Esophagus muscularis mucosa (tissue), 4 donors: ENCODE measurements at regions not wholly inside any gene's neighbourhood (a gene's known extent, or its start where the extent isn't known, plus 50 kb on each side); places are given as distances from the start of the nearest gene placed in this dataset.

ENCODE experiments used
- DNase-seq: peaks from one replicate; pipeline ENCODE4 v3.0.0-alpha.2; 2017; ENCODE audit errors: extremely low spot score
- H3K27ac ChIP-seq, 4 donors: fragments of 200-600 bp; sonication (generic); replicated peaks in 1 of 4; 1 replicate in 3 of 4; 2 replicates in 1 of 4; pipeline ENCODE4 v1.5.1; 2016 to 2019; ENCODE audit warnings: mild to moderate bottlenecking in 1 of 4
- H3K27me3 ChIP-seq, 4 donors: fragments of 200-600 bp; sonication (generic); one replicate each; pipeline versions ENCODE4 v1.5.1 to v1.6.0; 2016 to 2019
- H3K36me3 ChIP-seq, 4 donors: fragments of 200-600 bp; sonication (generic); one replicate each; pipeline ENCODE4 v1.5.1; 2016 to 2019
- H3K4me1 ChIP-seq, 4 donors: fragments of 200-600 bp; sonication (generic); one replicate each; pipeline ENCODE4 v1.5.1; 2016 to 2019
- H3K4me3 ChIP-seq, 4 donors: fragments of 200-600 bp; sonication (generic); 1 replicate in 2 of 4; 2 replicates in 2 of 4; pipeline ENCODE4 v1.5.1; 2016 to 2019; ENCODE audit warnings: mild to moderate bottlenecking in 4 of 4, moderate library complexity in 1 of 4
- H3K9me3 ChIP-seq, 4 donors: fragments of 200-600 bp; sonication (generic); 1 replicate in 3 of 4; 2 replicates in 1 of 4; pipeline ENCODE4 v1.5.1; 2016 to 2019
- EP300 ChIP-seq: sonication (generic); formaldehyde crosslinking; IDR thresholded peaks from one replicate; pipeline ENCODE4 v1.6.1; 2017; ENCODE audit warnings: antibody characterized with exemption
- POLR2A ChIP-seq: fragments of 450-650 bp; IDR thresholded peaks from one replicate; pipeline ENCODE4 v1.6.1; 2017; ENCODE audit warnings: antibody characterized with exemption, moderate library complexity, mild to moderate bottlenecking, low read depth
- POLR2AphosphoS5 ChIP-seq, 2 donors: sonication (generic); formaldehyde crosslinking; IDR thresholded peaks; one replicate each; pipeline ENCODE4 v1.6.1; 2017; ENCODE audit warnings: antibody characterized with exemption in 2 of 2
- WGBS: methylation state at CpG from one replicate; pipeline ENCODE4 v1.1.5; 2018; 5-methylcytosine and 5-hydroxymethylcytosine counted together
- intact Hi-C: fragments of 100-400 bp; cut with DNase I; formaldehyde crosslinking; loops from one replicate; pipeline ENCODE4 v1.15.1; 2023
- TF ChIP-seq, protein P1 (sequence below), 3 experiments: fragments of 200-600 bp in 2 of 3; fragments of 450-650 bp in 1 of 3; sonication (generic) in 2 of 3; IDR thresholded peaks; one replicate each; pipeline ENCODE4 v1.5.1; 2017 to 2019; ENCODE audit warnings: antibody characterized with exemption in 3 of 3, mild to moderate bottlenecking in 2 of 3, moderate library complexity in 1 of 3

DNA sequence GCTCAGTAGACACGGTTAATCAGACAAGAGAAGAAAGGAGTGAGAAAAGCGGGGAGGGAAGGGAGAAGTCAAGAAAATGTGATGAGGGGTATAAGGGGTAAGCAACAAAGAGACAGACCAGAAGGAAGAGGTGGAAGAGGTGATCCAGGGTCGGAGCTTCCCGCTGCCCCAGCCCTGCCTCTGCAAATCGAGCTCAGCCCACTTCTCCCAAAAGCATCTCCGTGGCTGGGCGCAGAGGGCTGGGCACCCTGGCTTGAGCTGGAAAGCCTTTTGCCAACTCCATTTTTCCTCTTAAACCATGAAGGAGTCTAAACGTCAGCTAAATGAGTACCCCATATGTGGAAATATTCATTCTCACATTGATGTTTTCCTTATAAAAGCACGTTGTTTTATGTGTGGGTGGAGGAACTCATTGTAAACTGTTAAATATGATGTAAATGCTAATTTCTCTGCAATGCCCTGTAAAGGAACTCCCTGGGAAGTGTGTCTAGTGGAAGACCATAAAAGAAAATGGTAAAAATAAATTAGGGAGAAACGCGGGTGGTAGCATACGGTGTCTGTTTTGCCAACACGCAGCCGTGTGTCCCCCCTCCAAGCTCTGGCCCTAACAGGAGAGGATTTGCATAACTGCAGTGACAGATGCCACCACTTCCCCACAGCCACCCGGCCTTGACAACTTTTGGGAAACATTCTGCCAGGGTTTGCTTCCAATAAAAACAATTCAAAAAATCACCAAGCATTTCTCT is 55.2 kb upstream of the MAFB start:
- no peak overlapping the region for H3K4me3 ChIP-seq
- H3K36me3 ChIP-seq = no peaks in the 10 kb centered on the region
- H3K27ac ChIP-seq = no peak overlapping the region
- H3K4me1 ChIP-seq = no peaks in the 10 kb centered on the region
- DNase-seq = no peak
- intact Hi-C loops = loop anchor here (5.0 kb wide), 1 partner anchor 203 kb away; no protein-coding TSS in a partner anchor
- H3K27me3 ChIP-seq = peaks cover 0 to 52% (median 0%) of the 10 kb centered on the region in 4 donors
- WGBS = 64% methylated on average over 15 of the region's 15 CpGs
- TF ChIP-seq POLR2AphosphoS5 (IDR thresholded peaks at IDR 0.05) (no peak), POLR2A (no peak), EP300 (no peak)
- TF ChIP-seq, protein P1, sequence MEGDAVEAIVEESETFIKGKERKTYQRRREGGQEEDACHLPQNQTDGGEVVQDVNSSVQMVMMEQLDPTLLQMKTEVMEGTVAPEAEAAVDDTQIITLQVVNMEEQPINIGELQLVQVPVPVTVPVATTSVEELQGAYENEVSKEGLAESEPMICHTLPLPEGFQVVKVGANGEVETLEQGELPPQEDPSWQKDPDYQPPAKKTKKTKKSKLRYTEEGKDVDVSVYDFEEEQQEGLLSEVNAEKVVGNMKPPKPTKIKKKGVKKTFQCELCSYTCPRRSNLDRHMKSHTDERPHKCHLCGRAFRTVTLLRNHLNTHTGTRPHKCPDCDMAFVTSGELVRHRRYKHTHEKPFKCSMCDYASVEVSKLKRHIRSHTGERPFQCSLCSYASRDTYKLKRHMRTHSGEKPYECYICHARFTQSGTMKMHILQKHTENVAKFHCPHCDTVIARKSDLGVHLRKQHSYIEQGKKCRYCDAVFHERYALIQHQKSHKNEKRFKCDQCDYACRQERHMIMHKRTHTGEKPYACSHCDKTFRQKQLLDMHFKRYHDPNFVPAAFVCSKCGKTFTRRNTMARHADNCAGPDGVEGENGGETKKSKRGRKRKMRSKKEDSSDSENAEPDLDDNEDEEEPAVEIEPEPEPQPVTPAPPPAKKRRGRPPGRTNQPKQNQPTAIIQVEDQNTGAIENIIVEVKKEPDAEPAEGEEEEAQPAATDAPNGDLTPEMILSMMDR (IDR thresholded peaks at IDR 0.05) = no peak
- H3K9me3 ChIP-seq = no peaks in the 10 kb centered on the region

- H3K27ac ChIP-seq = no peak overlapping the region
- WGBS = 76% methylated on average over 3 of the region's 3 CpGs
- intact Hi-C loops = loop anchor here (5.0 kb wide), 1 partner anchor 203 kb away; no protein-coding TSS in a partner anchor
These were observed 55.8 kb upstream of the MAFB start for GRCh38 chr20:40744818-40745175.

GRCh38 chr20:40746251-40746650 is 57.2 kb upstream of the MAFB start:
- Histone ChIP-seq H3K36me3 (no peaks in the 10 kb centered on the region), H3K27ac (no peak overlapping the region), H3K4me1 (peaks cover 0 to 5% (median 0%) of the 10 kb centered on the region in 4 donors), H3K9me3 (no peaks in the 10 kb centered on the region), H3K27me3 (peaks cover 0 to 33% (median 0%) of the 10 kb centered on the region in 4 donors), H3K4me3 (no peak overlapping the region)
- TF ChIP-seq EP300 (no peak), POLR2AphosphoS5 (IDR thresholded peaks at IDR 0.05) (no peak), POLR2A (no peak)
- TF ChIP-seq, protein P1 (IDR thresholded peaks at IDR 0.05) = no peak
- DNase-seq = no peak
- 79% methylated on average over 5 of the region's 5 CpGs for WGBS
- intact Hi-C loops = no loop called here

More at GRCh38 chr20:40744818-40745175, 55.8 kb upstream of the MAFB start:
- no peak for TF ChIP-seq EP300
- TF ChIP-seq POLR2A = no peak
- TF ChIP-seq POLR2AphosphoS5 (IDR thresholded peaks at IDR 0.05) = no peak
- TF ChIP-seq, protein P1 (IDR thresholded peaks at IDR 0.05) = no peak
- Histone ChIP-seq H3K4me1 (no peaks in the 10 kb centered on the region), H3K27me3 (peaks cover 0 to 46% (median 0%) of the 10 kb centered on the region in 4 donors), H3K9me3 (no peaks in the 10 kb centered on the region), H3K36me3 (no peaks in the 10 kb centered on the region), H3K4me3 (no peak overlapping the region)
- no peak for DNase-seq

DNA sequence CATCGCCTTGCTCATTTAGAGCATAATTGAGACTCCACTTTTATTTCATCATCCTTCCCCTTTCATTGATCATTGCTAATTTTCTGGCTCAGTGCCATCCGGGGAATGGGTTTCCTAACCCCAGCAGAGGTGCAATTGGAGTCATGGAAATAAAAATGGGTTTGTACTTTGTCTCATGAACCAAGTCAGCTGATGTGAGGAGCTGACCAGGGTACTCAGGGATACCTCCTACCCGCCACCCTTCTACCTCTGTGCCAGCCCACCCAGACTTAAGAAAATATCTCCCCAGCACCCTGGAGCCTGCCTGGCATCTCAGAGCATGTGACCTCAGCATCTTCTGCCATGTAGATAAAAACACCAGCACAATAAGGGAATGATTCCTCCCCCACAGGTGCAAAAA is 59.1 kb upstream of the MAFB start:
- H3K27ac ChIP-seq = no peak overlapping the region
- WGBS = 87% methylated on average over 3 of the region's 3 CpGs
- H3K4me1 ChIP-seq = peaks cover 0 to 5% (median 0%) of the 10 kb centered on the region in 4 donors
- no peak for DNase-seq
- intact Hi-C loops = no loop called here
- TF ChIP-seq EP300 (no peak), POLR2A (no peak)
- H3K9me3 ChIP-seq = no peaks in the 10 kb centered on the region
- H3K4me3 ChIP-seq = no peak overlapping the region
- H3K36me3 ChIP-seq = no peaks in the 10 kb centered on the region
- peaks cover 0 to 19% (median 0%) of the 10 kb centered on the region in 4 donors for H3K27me3 ChIP-seq

DNA sequence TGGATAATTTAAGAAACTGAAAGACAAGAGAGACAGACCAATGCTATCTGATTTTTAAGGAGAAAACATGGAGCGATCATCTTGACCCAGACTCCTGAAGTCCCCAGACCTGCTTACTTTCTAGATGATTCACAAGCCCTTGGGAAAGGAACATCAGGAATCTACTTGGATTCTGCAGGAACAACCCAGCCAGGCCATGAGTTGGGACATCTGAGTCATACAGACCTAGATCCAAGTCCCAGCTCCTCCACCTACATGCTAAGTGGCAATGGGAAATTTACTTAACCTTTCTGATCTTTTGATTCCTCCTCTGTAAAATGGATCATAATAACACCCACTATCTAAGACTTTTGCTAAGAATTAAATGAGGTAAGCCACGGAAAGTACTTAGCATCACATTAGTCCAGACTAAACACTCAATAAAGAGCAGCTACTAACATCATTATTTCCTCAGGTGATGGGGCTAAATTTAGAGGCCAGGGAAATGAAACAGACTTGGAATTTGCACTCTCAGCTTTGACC is 61.0 kb upstream of the MAFB start:
- 76% methylated on average over 2 of the region's 2 CpGs for WGBS
- Histone ChIP-seq H3K27me3 (peaks cover 0 to 19% (median 0%) of the 10 kb centered on the region in 4 donors), H3K36me3 (no peaks in the 10 kb centered on the region), H3K4me3 (no peak overlapping the region), H3K9me3 (no peaks in the 10 kb centered on the region), H3K27ac (no peak overlapping the region), H3K4me1 (peaks cover 3 to 13% (median 7%) of the 10 kb centered on the region in 4 donors)
- intact Hi-C loops = no loop called here
- TF ChIP-seq POLR2A (no peak), EP300 (no peak), POLR2AphosphoS5 (IDR thresholded peaks at IDR 0.05) (no peak)
- TF ChIP-seq, protein P1 (IDR thresholded peaks at IDR 0.05) = no peak
- DNase-seq = no peak
